Stimulated activated CD4-positive, alpha-beta T cell treated with anti-CD3 and anti-CD28 coated beads, Interleukin-4, amount 100 ng/mL, for 24 hours (primary cell): ENCODE measurements at regions not wholly inside any gene's neighbourhood (a gene's known extent, or its start where the extent isn't known, plus 50 kb on each side); places are given as distances from the start of the nearest gene placed in this dataset.

ENCODE experiments used
- DNase-seq: peaks from one replicate; pipeline ENCODE4 v3.0.0-alpha.2; 2020

GRCh38 chr3:15952543-15953175 is 154.9 kb upstream of the ANKRD28 start:
- DNase-seq = no peak

- no peak for DNase-seq
These were observed 156.1 kb upstream of the ANKRD28 start for GRCh38 chr3:15953841-15954240.

- DNase-seq = no peak
These were observed 158.2 kb upstream of the ANKRD28 start for GRCh38 chr3:15955968-15956367.

- DNase-seq = no peak
These were observed 161.1 kb upstream of the ANKRD28 start for GRCh38 chr3:15958692-15959433.

GRCh38 chr3:15959434-15959811 is 161.6 kb upstream of the ANKRD28 start:
- DNase-seq = no peak

GRCh38 chr3:15964605-15965442 is 167.0 kb upstream of the ANKRD28 start:
- no peak for DNase-seq

- no peak for DNase-seq
These were observed 169.8 kb upstream of the ANKRD28 start for GRCh38 chr3:15967577-15967976.

- no peak for DNase-seq
These were observed 172.3 kb upstream of the ANKRD28 start for GRCh38 chr3:15969874-15970640.

GRCh38 chr3:15973414-15973813 is 175.6 kb upstream of the ANKRD28 start:
- no peak for DNase-seq

- DNase-seq = no peak
These were observed 176.2 kb upstream of the ANKRD28 start for GRCh38 chr3:15973940-15974339.

GRCh38 chr3:15974647-15975046 is 176.9 kb upstream of the ANKRD28 start:
- no peak for DNase-seq

GRCh38 chr3:15976524-15976923 is 178.7 kb upstream of the ANKRD28 start:
- no peak for DNase-seq

- no peak for DNase-seq
These were observed 179.3 kb upstream of the ANKRD28 start for GRCh38 chr3:15977090-15977489.

- DNase-seq = no peak
These were observed 179.9 kb upstream of the ANKRD28 start for GRCh38 chr3:15977598-15978232.

- no peak for DNase-seq
These were observed 181.0 kb upstream of the ANKRD28 start for GRCh38 chr3:15978801-15979200.

GRCh38 chr3:15979495-15979894 is 181.7 kb upstream of the ANKRD28 start:
- no peak for DNase-seq

- DNase-seq = no peak
These were observed 182.1 kb upstream of the ANKRD28 start for GRCh38 chr3:15979900-15980299.

- no peak for DNase-seq
These were observed 184.5 kb upstream of the ANKRD28 start for GRCh38 chr3:15982243-15982642.

- DNase-seq = no peak
These were observed 185.0 kb upstream of the ANKRD28 start for GRCh38 chr3:15982667-15983196.

- no peak for DNase-seq
These were observed 185.5 kb upstream of the ANKRD28 start for GRCh38 chr3:15983232-15983631.

GRCh38 chr3:15983693-15984092 is 185.9 kb upstream of the ANKRD28 start:
- DNase-seq = no peak

- DNase-seq = no peak
These were observed 185.1 kb upstream of the GALNT15 start for GRCh38 chr3:15989419-15989818.
